T-helper 2 cell treated with Interferon-gamma antibody and Interleukin-4, amounts not matched to agents 5 μg/mL and 100 μg/mL, for 36 hours (primary cell): ENCODE measurements at regions not wholly inside any gene's neighbourhood (a gene's known extent, or its start where the extent isn't known, plus 50 kb on each side); places are given as distances from the start of the nearest gene placed in this dataset.

Source experiments
- DNase-seq: peaks from one replicate; pipeline ENCODE4 v3.0.0; 2021; ENCODE audit warnings: low spot score
- H3K27ac Mint-ChIP-seq: one replicate; pipeline ENCODE4 v1.8.0; 2021; ENCODE audit warnings: mild to moderate bottlenecking, mixed read lengths
- H3K27me3 Mint-ChIP-seq: one replicate; pipeline ENCODE4 v1.8.0; 2021; ENCODE audit warnings: low read depth, mixed read lengths
- H3K36me3 Mint-ChIP-seq: one replicate; pipeline ENCODE4 v1.8.0; 2021; ENCODE audit warnings: low read depth, mixed read lengths
- H3K4me1 Mint-ChIP-seq: one replicate; pipeline ENCODE4 v1.8.0; 2021; ENCODE audit warnings: low read depth, mixed read lengths
- H3K4me3 Mint-ChIP-seq: one replicate; pipeline ENCODE4 v1.8.0; 2022; ENCODE audit warnings: mild to moderate bottlenecking, moderate library complexity, mixed read lengths
- H3K9me3 Mint-ChIP-seq: one replicate; pipeline ENCODE4 v1.8.0; 2021; ENCODE audit warnings: mixed read lengths

DNA sequence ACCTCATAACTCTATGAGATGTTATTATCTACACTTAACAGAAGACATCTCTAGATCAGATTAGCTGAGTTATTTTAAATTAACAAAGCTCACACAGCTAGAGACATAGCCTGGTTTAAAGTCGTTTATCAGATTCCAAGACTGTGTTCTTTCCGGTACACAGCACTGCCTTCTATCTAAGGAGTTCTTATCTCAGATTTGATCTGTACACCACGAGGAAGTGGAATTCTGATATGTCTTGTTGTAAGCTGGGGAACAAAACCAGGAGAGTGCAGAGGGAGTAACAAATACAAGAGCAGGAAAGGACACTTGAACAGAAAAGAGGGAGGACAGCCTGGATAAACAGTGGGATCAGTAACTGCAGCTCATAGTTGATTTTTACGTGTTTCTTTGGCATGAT, 61.7 kb upstream of the KCNMB2 start:
- Mint-ChIP-seq H3K4me1 (no peaks in the 10 kb centered on the region), H3K27ac (no peak overlapping the region), H3K9me3 (no peaks in the 10 kb centered on the region), H3K4me3 (no peak overlapping the region), H3K27me3 (no peaks in the 10 kb centered on the region), H3K36me3 (no peaks in the 10 kb centered on the region)
- no peak for DNase-seq

DNA sequence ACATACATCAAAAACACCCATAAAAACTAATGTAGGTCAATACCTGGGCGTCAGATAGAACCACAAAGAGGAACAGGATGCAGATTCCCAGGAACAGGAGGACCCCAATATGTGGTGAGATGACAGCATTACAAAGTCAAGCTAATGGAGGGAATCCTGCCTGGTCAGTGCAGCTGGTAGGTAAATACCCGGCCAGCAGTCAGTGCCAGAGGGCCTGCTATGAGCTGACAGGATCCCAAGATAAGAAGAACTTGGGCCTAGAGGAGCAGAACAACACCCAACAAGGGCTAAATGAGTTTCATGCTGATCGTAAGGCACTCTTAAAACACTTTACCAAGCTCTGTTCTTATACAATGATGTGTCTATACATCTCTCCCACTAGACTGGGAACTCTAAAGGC, 61.2 kb upstream of the KCNMB2 start:
- no peaks in the 10 kb centered on the region for H3K4me1 Mint-ChIP-seq
- no peak for DNase-seq
- no peak overlapping the region for H3K27ac Mint-ChIP-seq
- no peaks in the 10 kb centered on the region for H3K36me3 Mint-ChIP-seq
- H3K27me3 Mint-ChIP-seq = no peaks in the 10 kb centered on the region
- no peak overlapping the region for H3K4me3 Mint-ChIP-seq
- no peaks in the 10 kb centered on the region for H3K9me3 Mint-ChIP-seq

DNA sequence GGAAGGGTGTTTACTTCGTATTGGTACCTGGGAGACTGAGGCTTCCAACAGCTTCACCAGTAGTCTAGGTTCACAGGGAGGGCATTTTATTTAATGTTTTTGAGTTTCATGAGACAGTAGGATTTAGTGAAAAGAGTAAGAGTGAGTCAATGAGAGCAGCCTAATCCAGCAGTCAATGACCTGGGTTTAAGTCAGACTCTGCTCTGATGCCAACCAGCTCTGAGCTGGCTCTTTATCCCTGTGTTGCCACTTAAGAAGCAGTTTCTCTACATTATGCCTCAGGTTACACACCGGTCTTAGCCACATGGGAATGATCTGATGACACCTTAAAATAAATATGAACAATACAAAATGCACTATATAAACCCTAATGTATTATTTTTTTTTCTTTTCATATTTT, 59.4 kb upstream of the KCNMB2 start:
- H3K27ac Mint-ChIP-seq = no peak overlapping the region
- H3K36me3 Mint-ChIP-seq = no peaks in the 10 kb centered on the region
- H3K4me1 Mint-ChIP-seq = no peaks in the 10 kb centered on the region
- no peaks in the 10 kb centered on the region for H3K27me3 Mint-ChIP-seq
- H3K4me3 Mint-ChIP-seq = no peak overlapping the region
- no peaks in the 10 kb centered on the region for H3K9me3 Mint-ChIP-seq
- no peak for DNase-seq

DNA sequence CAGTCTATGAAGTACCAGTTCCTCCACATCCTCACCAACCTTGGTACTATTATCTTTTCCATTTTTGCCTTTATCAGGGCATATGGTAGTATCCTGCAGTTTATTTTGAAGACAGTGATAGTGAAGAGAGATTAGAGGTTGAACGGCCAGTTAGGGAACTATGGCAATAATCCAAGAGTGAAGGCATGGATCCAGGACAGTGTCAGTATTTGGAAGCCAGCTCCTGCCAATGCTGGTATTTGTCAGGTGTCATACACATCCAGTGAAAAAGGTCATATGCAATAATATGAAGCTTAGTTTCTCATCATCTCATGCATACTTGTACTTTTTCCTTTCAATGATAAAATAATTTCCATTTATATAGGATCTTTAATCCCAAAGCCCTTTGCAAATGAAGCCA, 56.8 kb upstream of the KCNMB2 start:
- no peaks in the 10 kb centered on the region for H3K36me3 Mint-ChIP-seq
- H3K27ac Mint-ChIP-seq = no peak overlapping the region
- no peaks in the 10 kb centered on the region for H3K9me3 Mint-ChIP-seq
- DNase-seq = no peak
- H3K4me1 Mint-ChIP-seq = no peaks in the 10 kb centered on the region
- H3K27me3 Mint-ChIP-seq = no peaks in the 10 kb centered on the region
- no peak overlapping the region for H3K4me3 Mint-ChIP-seq

DNA sequence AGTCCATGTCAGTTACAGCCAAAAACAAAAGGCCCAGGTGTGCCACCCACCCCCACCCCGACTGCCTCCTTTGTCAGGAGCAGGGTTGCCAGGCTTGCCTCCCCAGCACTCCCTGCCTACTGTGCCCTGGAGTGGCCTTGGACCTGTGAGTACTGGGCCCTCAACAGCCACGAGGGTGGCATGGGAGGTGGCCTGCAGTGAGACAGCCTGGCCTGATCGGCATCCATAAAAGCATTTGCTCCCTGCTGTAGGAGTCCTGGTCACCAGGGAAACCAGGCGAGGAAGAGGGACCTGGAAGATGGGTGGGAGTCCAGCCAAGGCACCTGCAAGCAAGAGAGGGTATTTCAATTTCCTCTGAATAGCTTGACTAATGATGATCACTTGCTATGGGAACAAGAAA, 56.4 kb upstream of the KCNMB2 start:
- H3K4me1 Mint-ChIP-seq = no peaks in the 10 kb centered on the region
- no peaks in the 10 kb centered on the region for H3K9me3 Mint-ChIP-seq
- H3K36me3 Mint-ChIP-seq = no peaks in the 10 kb centered on the region
- H3K27me3 Mint-ChIP-seq = no peaks in the 10 kb centered on the region
- no peak overlapping the region for H3K4me3 Mint-ChIP-seq
- no peak overlapping the region for H3K27ac Mint-ChIP-seq
- no peak for DNase-seq

DNA sequence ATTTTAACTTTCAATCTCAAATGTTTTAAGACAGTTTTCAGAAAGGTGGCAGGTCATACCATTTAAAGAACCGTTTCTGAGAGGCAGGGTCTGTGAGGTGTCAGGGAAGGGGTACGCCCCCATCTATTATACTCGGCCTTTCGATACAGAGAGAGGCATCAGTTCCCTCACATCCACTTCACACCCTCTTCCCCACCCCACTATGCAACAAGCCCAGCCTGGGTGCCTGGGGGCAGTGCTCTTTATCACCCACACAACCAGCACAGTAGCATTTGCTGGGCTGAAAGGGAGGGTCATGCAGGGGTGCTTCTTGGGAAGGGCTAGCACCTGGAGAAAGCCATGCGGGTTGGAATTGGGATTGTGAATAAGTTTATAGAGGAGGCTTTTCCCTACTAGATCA, 56.0 kb upstream of the KCNMB2 start:
- no peak for DNase-seq
- Mint-ChIP-seq H3K9me3 (no peaks in the 10 kb centered on the region), H3K27me3 (no peaks in the 10 kb centered on the region), H3K36me3 (no peaks in the 10 kb centered on the region), H3K4me3 (no peak overlapping the region), H3K4me1 (no peaks in the 10 kb centered on the region), H3K27ac (no peak overlapping the region)

DNA sequence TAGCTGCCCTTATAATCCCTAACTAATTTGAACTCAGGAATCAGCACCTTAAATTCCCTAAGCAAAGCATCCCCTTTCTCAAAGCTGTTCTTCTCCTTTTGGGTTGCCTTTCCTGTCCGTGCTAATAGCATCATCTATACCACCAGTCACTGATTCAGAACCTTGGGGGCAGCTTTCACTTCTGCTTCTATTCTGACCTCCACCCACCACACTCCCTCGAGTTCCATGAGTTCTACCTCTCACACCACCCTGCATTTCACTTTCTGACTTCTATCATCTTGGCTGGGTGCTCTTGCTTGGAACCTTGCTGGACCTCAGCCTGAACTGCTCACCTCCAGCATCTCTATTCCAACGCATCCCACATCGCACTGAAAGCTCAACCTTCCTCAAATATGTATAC, 55.4 kb upstream of the KCNMB2 start:
- Mint-ChIP-seq H3K36me3 (no peaks in the 10 kb centered on the region), H3K9me3 (no peaks in the 10 kb centered on the region), H3K27me3 (no peaks in the 10 kb centered on the region), H3K27ac (no peak overlapping the region), H3K4me3 (no peak overlapping the region), H3K4me1 (no peaks in the 10 kb centered on the region)
- no peak for DNase-seq

DNA sequence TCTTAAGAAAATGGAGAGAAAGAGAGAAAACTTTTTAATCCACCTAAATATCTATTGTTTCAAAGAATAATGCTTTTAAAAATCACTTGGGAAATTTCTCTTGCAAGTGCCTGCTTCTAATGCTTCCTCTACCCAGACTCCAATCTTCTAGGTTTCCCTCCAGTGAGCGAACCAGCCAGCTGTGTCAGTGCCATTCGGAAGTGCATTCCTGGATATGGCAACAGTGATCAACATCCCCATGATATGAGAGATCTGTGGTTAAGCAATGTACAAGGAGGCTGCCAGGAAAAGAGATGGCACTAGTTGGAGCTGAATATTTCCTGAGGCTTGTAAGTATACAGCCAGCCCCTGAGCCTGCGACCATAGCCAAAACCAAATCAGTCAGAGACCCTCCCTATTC, 53.3 kb upstream of the KCNMB2 start:
- Mint-ChIP-seq H3K4me1 (no peaks in the 10 kb centered on the region), H3K4me3 (no peak overlapping the region), H3K9me3 (no peaks in the 10 kb centered on the region), H3K27ac (no peak overlapping the region), H3K27me3 (no peaks in the 10 kb centered on the region), H3K36me3 (no peaks in the 10 kb centered on the region)
- no peak for DNase-seq

DNA sequence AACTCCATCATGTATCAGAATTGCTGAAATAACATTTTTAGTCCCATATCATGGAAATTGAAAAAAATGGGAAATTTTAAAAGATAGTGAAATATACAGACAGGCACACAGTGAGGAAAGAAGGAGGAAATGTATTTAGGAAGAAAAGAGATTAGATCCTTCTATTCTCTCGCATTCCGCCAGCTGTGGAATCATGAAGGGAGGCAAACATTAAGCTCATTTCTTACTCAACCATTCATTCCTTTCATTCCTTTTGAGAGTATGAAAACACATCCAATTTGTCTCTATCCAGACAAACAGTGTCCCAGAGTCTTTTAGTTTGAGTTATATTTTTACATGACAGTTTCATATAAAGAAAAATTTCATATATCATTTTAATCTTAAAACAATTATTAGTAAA, 52.5 kb upstream of the KCNMB2 start:
- Mint-ChIP-seq H3K27ac (no peak overlapping the region), H3K27me3 (no peaks in the 10 kb centered on the region), H3K36me3 (no peaks in the 10 kb centered on the region), H3K4me3 (no peak overlapping the region), H3K9me3 (no peaks in the 10 kb centered on the region), H3K4me1 (no peaks in the 10 kb centered on the region)
- no peak for DNase-seq

DNA sequence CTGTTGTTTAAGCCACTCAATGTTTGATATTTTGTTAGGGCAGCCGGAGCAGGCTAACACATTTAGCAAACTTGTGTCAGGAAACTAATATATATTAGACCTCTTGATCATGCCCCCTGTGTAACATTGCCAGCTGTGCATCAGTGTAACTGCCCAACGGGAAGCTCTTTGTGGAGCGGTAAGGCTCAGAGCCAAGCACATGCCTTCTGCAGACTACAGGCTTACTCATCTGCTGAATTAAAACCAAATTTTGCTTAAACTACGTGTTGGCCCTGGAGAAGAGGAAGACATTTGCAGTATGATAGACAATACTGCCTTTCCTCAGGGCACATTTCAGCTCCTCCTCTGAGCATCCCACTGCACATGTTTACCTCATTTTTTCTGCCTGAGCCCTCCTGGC, 50.5 kb upstream of the KCNMB2 start:
- H3K4me3 Mint-ChIP-seq = no peak overlapping the region
- DNase-seq = no peak
- no peaks in the 10 kb centered on the region for H3K4me1 Mint-ChIP-seq
- no peaks in the 10 kb centered on the region for H3K27me3 Mint-ChIP-seq
- no peak overlapping the region for H3K27ac Mint-ChIP-seq
- no peaks in the 10 kb centered on the region for H3K36me3 Mint-ChIP-seq
- H3K9me3 Mint-ChIP-seq = no peaks in the 10 kb centered on the region
